ENCODE measurements at regions not wholly inside any gene's neighbourhood (a gene's known extent, or its start where the extent isn't known, plus 50 kb on each side); places are given as distances from the start of the nearest gene placed in this dataset.

DNA sequence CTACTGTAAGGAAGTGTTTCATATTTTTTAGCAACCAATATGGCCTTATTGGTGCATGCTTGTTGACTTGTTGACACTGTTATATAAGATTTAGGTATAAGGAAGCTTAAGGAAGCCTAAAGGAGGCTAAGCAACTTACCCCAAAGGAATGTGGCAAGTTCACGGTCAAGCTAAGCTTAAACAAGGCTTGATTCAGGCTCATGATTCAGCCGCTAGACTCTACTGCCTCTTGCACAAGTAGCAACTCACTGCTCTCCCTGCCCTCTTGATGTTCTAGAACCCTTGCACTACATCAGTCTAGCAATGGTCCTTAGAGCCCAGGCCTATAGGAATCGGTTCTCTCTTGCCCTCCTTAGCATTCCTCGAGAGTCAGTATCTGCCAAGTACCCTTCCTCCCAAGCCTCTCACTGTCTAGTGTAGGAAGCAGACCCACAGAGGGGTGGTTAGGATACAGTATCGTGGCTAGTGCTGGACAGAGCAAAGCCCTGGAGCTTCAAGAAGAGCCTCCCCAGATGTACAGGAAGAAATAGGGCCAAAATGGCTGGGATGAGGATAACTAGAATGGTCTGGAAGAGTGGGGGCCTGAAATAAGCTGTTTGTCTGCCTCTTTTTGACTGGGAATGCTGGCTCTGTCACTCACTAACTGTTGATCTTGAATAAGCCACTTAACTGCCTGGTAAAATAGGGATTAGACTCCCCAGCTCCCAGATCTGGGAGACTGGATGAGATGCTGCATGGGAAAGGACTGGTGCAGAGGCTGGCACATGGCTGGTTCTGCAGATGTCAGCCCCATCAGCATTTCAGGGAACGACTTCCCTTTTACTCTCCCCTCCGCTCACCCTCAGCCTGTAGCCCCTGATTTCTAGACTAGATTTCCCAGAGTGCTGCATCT lies 122.2 kb downstream of the NAV1 start:
- no peak for DNase-seq

DNA sequence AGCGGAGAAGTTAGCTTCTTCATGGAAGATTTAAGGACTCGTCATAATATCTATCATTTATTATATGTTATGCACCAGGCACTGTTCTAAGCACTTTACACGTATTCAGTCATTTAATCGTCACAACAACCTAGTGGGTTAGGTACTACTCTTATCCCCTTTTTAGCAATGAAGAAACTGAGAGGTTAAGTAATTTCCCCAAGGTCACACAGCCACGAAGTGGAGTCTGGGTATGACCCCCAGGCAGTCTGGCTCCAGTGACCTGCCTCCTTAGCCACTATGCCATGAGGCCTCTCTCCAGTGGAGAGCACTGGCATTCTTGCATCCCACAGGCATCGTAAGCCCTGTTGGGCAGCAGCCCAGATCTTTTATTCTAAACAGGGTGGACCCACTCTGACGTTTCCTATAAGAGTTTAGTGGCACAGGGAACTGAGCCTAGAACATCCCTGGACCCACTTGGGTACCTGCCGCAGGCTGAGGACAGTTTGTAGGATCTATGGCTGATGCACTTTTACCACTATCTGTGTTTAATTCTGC lies 123.0 kb downstream of the NAV1 start:
- DNase-seq: no peak

DNA sequence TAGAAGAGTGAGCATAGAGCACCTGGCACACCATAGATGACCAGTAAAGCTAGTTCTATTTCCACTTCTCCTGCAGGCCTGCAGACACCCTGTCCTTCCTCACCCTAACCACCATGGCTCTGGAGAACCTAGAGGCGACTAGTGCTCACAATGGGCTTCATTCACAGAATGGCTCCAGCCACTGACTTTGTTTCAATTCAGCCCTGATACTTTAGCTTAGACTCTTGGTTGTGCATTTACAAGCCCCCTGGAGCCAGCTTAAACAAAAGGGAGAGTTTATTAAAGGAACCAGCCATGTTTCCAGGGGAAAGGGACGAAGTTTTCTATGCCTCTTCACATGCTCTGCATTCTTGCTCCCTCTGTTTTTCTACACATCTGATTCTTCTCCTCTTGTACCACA lies 123.7 kb downstream of the NAV1 start:
- DNase-seq: no peak

DNA sequence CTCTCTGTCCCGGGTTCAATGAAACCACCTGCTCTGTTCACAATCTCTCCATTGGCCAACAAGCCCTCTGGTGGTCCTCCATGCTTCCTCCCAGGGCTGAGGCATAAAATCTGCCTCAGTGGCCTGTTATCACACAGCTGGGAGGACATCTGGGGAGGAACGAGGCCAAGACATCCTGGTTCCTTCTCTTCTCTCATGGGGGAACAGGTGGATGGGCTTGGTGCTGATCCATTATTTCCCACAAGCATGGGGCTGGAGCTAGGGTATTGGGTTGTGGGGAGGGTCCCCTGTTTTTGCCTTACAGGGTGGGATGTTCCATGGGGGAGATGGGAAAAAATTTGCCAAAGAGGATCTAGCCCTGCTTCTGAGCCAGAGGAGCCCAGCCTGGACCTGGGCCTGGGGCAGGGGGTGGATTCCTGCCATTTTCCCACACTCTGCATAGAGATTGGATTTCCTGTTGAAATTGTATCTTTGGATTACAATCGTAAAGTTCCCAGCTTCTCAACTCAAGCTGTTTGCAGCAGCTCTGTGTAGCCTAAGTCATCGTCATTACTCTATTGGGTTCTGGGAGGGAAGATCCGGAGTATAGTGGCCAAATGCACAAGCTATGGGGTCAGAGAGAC lies 124.7 kb downstream of the NAV1 start:
- DNase-seq: no peak

DNA sequence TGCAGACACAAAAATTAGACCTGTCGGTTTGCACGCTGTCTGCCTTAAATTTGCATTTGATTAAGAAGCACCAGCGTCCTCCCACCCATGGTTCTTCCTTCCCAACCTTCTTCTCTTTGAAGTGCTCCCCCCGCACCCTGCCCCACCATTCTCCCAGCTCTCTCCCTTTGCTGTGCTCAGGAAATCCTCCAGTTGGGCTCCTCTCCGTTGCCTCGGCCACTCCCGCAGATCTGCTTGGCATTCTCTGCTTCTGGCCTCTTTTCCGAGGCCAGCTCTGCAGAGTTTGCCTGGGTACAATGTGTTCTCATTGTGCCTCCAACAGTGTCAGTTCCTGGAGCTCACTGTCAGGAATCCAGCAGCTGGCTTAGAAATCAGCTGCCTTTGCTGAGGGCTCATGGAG lies 126.1 kb downstream of the NAV1 start:
- no peak for DNase-seq

DNA sequence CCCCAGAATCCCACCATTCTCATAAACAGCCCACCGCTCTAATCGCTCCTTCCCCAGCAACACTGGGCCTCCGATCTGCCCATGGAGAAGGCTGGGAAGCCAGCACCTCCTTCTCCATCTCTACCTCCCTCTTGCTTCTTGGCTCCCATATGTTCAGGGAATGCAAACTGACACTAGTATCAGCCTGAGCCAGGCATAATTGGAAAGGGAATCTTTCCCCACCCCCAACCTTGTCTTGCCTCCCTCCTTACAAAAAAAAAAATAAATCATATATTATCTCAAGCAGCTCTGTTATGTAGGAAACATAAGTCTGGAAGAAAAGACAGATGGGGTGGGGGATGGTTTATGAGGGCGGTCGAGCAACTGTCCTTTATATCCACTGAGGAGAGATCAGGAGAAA lies 127.2 kb downstream of the NAV1 start:
- no peak for DNase-seq

DNA sequence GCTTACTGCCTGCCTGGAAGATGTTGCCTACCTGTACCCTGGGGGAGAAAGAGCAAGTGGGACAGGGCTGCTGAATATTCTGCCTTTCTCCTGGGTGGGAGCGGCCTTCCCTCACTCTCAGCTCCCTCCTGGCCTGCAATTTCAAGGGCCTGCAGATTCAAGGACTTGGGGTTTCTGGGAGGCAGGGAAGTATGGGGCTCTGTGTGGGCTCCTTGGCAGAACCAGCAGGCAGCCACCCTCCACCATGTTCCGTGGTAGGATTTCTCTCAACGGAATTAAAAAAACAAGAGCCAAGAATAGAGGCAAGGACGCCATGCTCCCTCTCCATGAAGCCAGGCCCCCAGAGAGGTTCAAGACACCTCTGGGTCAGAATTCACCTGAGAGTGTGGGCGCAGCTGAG lies 127.7 kb downstream of the NAV1 start:
- DNase-seq: no peak

DNA sequence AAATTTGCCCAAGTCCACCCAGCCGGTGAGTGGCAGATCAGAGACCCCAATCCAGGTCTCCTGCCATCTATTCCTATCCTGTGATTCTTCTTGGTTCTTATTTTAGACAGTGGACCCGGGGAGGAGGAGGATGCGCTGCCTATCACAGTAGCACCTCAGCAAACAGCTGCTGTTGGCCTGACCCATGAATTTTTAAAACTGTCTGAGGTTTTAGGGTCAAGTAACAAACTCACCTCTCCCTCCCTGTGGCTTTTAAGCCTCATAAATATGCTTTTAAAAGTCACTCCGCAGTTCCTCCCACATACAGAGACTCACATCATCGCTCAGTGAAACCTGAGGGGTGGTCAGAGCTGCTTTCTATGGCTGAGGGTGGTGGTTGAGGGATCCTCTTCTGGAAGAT lies 128.6 kb downstream of the NAV1 start:
- DNase-seq: no peak

DNA sequence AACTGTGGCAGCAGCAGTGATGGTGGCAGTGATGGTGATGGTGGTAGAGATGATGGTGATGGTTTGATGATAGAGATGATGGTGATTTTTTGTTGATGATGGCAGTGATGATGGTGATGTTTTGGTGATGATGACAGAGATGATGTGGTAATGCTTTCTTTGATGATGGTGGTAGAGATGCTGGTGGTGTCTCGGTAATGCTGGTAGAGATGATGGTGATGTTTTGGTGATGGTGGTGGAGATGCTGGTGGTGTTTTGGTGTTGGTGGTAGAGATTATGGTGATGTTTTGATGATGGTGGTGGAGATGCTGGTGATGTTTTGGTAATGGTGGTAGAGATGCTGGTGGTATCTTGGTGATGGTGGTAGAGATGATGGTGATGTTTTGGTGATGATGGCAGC lies 131.6 kb downstream of the NAV1 start:
- no peak for DNase-seq

DNA sequence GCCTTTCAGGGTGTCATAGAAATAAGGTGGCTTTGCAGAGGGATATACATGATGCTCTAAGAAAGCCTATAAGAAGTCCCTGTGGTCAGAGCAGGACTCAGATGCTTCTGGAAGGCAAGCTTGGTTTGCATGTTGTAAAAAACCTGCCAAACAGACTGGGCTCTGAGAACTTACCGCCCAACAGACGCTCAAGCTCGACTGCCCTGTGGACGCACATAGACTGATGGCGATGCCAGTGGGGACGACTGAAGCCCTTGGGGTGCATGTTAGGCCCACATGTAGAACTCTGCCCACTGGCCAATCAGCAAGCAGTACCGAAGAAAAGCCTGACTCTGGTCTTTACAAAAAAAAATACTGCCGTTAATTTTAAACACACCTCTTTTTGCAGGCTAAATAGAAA lies 133.8 kb downstream of the NAV1 start:
- DNase-seq: no peak

DNA sequence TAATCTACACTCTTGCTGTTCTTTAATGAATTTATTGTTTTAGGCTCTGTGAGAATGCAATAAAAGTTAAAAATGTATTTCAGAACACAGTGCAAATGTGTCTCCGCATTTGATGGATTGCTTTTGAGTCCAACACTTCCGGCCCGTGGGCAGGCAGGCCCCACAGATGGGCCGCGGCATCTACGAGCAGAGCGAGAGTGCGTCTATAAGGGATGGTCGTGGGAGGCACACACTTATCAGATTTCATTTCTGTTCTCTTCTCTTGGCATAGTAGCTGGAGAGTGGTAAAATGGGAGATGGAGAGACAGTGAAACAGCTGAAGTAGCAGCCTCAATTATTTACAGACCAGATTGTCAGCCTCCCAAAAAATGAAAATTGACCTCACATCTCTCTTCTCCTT lies 134.2 kb downstream of the NAV1 start:
- no peak for DNase-seq

DNA sequence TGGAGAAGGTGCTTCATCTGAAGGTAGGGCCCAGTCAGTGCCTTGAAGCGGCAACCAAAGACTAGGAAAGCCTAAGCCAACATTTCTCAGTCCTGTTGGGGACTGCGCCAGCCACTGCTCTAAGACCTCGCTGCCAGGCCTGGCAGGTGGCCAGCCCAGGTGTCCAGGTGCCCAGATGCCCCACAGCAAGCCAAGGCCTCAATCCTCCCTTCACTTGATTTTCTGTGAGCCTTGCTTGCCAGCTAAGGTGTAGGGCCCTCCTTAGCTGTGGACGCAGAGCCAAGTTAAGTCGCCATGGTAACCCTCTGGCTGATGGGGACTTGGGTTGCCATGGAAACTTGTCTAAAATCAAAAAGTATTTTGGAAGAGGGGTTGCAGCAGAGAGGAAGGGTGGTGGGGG lies 135.0 kb downstream of the NAV1 start:
- DNase-seq: no peak

DNA sequence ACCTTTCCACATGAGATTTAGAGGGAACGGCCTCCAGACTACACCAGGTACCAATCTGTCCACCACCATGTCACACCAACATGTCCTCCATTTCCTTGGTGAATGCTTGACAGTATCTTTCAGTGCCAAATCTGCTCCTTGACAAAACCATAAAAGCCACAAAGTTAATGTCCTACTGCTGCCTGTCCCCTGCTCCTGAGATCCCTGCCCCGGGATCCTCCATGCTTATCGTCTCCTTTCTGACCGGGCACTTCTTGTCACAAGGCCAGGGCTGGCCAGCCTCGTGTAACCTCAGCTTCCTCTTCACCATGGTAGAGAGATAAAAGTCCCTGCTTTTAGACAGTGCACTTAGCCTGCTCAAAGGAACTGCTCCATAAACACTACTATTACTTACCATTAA lies 136.2 kb downstream of the NAV1 start:
- DNase-seq: no peak

DNA sequence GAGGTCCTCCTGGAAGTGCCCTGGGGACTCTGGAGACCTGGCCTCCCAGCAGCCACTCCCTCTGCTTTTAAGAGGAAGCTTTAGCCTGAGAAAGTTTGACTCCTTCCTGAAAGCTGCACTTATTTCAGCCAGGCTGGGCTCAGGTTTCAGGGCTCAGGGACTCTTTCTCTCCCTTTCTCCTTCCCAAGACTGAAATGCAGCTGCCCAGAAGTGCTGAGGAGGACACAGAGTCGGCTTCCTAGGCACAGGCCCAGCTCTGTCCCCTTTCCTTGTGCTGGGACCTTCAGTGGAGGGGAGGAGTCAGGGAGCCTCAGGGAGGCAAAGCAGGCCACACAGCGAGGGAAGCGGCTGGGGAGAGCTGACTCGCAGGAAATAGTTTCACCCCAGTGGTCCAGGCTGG lies 137.3 kb downstream of the NAV1 start:
- no peak for DNase-seq

DNA sequence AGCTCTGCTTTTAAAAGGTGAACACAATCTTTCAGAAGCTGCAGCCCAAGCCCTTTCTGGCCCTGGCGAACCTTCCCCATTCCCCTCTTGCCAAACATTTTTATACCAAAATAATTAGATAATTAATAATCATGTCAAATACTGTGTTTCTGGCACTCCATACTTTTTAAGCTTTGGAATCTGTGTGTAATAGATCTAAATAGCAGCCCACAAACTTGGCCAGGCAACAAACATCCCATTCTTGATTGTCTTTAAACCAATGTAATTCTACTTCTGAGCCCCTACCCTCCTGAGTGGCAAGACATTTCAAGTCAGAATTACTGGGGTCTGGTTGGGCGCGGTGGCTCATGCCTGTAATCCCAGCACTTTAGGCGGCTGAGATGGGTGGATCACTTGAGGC lies 137.7 kb downstream of the NAV1 start:
- DNase-seq: no peak

DNA sequence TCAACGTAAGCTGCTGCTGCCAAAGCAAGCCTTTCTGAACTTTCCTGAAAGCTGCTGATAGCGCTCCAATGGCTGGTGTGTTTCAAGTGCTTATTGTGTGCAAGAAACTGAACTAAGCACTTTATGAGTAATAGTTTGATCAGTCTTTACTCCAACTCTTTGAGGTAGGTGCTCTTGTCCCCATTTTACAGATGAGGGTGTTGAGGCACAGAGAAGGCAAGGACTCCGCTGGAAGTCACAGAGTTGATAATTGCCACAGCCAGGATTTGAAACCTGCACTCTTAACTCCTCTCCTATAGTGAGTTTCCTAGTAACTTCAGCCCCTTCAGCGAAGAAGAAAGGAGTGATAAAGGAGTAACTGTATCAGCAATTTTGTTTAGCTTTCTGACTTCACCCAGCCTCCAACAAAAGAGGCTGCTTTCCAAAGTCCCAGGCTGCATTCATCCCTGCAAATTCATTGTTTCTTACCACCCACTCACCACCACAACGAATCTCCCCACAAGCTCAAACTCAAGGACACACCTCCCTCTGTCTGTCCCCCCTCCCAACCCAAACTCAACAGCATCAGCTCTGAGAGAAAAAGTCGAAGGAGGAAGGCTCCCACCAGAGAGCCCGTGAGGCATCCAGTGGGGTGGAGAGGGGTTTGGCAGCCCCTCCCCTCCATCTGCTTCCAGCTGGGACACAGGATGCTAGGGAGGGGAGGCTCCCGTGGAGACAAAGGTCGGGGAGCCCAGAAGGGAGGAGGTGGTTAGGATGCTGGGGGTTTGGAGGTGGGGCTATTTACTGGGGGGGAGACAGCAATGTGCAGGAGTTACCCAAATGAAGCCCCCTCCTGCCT lies 139.6 kb downstream of the NAV1 start:
- no peak for DNase-seq

DNA sequence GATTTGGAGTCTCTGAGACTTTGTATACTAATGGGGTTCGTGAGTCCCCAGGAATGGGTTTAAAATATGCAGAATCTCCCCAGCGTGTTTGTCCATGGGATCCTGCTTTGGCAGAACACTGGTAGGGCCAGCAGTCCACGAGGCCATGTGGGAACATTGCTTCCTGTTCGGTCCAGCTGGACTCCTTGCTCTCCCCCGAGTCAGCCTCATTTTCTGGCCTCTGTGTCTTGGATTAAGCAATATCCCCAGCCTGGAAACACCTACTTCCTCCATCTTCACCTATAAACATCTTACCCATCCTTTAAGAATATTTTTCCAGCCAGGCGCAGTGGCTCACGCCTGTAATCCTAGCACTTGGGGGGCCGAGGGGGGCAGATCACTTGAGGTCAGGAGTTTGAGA lies 142.4 kb downstream of the NAV1 start:
- DNase-seq: no peak

DNA sequence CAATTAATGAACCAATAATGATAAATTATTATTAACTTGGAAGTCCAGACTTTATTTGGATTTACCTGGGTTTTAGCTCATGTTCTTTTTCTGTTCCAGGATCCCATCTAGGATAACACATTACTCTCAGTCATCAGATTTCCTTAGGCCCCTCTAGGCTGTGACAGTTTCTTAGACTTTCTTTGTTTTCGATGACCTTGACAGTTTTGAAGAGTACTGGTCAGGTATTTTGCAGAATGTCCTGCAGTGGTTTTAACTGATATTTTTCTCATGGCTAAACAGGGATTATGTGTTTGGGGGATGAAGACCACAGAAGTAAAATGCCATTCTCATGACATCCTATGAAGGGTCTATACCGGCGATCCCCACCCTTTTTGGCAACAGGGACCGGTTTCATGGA lies 144.0 kb downstream of the NAV1 start:
- no peak for DNase-seq

DNA sequence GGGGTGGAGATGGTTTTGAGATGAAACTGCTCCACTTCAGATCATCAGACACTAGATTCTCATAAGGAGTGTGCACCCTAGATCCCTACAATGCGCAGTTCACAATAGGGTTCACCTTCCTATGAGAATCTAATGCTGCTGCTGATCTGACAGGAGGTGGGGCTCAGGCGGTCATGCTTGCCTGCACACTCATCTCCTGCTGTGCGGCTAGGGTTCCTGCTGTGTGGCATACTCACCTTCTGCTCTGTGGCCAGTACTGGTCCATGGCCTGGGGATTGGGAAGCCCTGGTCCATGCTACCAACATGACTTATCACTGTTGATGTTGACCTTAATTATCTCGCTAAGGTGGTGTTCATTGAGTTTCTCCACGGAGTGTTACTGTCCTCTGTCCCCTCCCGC lies 144.5 kb downstream of the NAV1 start:
- no peak for DNase-seq

DNA sequence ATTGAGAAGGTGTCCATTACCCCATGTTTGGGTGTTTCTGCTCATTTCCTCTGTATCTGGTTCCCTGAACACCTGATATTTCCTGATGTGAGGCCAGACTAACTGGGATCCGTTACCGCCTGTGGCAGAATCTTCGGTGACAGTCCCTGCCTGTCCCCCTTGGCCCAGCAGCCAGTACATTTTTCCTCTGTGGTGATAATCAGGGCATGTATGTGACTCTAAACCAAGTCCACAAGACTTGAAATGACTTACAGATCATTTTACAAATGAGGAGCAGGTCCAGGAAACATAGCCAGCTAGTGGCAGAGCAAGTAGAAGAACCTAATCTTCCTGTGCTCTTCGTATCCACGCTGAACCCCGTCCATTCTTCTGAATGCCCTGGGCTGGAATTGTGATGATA lies 143.5 kb upstream of the IPO9 start:
- no peak for DNase-seq

DNA sequence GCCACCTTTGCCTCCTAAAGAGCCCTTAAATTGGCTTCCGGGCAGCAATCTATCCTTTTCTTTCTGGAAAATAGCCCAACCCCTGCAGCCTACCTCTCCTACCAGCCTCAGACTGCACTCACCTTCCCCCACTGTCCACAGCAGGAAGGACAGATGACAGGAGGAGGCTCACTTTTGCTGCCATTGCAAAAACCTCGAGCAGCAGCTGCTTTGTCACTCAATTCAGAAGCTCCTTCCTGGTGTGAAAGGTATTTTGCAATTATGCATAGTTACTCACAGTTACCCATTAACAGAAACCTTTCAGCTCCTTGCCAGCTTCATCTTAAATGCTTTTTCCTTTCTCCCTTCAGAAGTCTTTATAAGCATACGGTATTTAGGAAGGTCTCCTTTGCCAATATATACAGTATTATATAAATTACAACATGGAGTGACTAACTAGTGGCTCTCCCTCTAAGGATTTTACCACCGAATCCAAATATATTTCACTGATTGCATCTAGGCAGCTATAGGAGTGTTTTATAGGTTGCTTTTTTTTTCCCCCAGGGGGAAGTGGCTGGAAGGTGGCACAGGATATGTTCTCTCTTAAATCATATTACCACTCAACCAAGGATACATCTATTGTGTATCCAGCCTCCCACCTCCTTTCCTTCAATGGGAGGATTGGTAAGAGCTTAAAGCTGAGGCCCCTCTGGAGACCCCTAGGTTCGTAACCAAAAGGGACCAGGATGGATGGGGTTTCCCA lies 142.1 kb upstream of the IPO9 start:
- no peak for DNase-seq

DNA sequence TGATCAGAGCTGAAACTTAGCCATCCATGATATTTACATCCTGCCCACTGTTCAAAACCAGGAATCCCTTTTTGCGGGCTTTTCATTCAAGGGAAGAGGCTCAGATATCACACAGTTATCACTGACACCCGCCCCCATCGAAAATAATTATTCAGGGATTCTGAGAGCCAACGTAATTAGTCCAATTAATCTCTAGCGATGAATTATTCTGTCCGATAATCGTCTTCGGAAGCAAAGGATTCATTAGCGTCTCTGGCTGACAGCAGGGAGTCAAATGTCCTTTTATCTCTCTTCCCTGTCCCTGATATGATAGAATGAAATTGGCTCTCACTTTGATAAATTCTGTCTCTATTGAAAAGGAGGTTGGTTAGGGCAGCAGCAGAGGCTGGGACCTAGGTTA lies 140.4 kb upstream of the IPO9 start:
- DNase-seq: no peak

DNA sequence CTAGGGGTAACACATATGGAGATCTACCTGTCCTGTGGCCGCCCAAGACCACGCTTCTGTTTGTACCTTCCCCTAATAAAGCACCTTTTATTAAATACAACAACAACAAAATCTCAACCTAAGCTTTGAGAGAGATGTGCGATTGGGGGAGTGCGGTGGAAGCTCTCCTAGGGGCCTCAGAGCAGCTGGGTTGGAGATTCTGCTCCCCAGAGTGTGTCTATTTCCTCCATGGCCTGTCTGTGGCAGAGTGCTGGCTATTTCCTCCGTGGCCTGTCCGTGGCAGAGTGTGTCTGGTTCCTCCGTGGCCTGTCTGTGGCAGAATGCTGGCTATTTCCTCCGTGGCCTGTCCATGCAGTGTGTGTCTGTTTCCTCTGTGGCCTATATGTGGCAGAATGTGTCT lies 139.3 kb upstream of the IPO9 start:
- no peak for DNase-seq
